ENCODE measurements at regions not wholly inside any gene's neighbourhood (a gene's known extent, or its start where the extent isn't known, plus 50 kb on each side); places are given as distances from the start of the nearest gene placed in this dataset.
"Not testable (repeated sequence)": the region's sequence is repeated elsewhere in the genome, so short reads cannot be mapped to it uniquely, and the experiment has no call there.

GRCh38 chr6:50899306-50899870 lies 80.7 kb downstream of the TFAP2B start:
- DNase-seq = no peak

- DNase-seq = no peak
Measured at GRCh38 chr6:50902260-50902659, 83.6 kb downstream of the TFAP2B start.

GRCh38 chr6:50905297-50905696 lies 86.6 kb downstream of the TFAP2B start:
- DNase-seq = no peak

DNA sequence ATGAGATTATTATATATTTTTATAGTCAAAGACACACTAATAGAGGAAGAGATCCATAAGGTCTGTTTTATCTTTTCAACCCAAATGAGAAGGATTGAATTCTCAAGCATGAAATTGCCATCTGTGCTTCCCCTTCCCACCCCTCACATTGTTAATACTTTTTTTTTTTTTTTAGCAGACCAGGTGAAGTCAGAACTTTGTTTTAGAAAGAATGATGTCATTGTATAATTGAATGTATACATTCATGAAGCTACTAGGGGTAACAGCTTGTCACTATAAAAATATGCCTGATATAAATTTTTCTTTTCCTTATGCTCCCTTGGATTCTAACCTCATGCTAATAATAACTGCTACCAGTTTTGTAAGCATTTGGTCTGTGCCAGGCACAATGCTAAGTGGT lies 88.9 kb downstream of the TFAP2B start:
- no peak for DNase-seq

DNA sequence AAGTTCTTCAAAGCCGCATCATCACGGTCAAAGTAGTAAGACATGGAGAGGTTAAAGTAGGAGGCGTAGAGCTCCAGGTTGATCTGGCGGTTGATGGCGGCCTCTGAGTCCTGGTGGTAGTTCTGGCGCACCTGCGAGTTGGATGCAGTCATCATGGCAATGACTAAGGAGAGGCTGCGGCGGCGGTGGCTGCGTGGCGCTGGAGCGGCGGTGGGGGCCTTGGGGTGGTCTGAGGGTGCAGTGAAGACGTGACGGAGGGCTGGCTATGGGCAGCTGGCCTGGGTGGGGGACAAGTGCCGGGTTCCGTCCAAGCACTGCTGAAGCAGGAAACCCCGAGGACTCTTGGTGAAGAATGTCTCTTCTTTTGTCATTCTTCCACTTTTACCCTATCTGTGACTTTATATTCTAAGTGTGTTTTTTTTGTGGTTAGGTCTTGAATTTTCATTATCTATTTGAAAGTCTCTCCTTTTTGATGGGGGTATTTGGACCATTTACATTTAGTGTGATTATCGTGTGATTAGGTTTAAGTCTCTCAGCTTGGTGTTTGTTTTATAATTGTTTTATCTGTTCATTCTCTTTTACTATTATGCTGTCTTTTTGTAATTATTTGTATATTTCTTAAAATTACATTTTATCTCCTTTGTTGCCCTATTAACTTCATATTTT lies 94.6 kb downstream of the TFAP2B start:
- no peak for DNase-seq

GRCh38 chr6:50921378-50921777 lies 102.7 kb downstream of the TFAP2B start:
- not testable (repeated sequence) for DNase-seq

- no peak for DNase-seq
Measured at GRCh38 chr6:50921968-50922367, 103.3 kb downstream of the TFAP2B start.

- DNase-seq = no peak
Measured at GRCh38 chr6:50922579-50923525, 104.2 kb downstream of the TFAP2B start.

- no peak for DNase-seq
Measured at GRCh38 chr6:50924758-50925157, 106.1 kb downstream of the TFAP2B start.

DNA sequence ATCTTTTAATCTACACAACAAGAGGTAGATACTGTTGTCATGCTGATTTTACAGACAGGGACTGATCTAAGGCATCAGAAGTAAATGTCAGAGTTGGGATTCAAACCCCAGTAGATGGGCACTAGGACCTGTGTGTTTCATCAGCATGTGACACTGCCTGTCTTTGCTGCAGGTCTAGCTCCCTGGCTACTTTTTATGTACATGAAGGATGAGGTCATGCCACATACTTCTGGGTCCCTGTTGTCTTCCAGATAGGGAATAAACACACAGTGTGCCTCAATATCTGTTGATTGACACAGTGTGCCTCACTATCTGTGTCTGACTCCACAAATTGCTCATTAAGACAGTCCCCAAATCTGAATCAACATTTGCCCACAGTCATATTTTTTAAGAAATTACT lies 106.9 kb downstream of the TFAP2B start:
- no peak for DNase-seq

- no peak for DNase-seq
Measured at GRCh38 chr6:50925981-50926380, 107.3 kb downstream of the TFAP2B start.

- no peak for DNase-seq
Measured at GRCh38 chr6:50927800-50928199, 109.1 kb downstream of the TFAP2B start.

DNA sequence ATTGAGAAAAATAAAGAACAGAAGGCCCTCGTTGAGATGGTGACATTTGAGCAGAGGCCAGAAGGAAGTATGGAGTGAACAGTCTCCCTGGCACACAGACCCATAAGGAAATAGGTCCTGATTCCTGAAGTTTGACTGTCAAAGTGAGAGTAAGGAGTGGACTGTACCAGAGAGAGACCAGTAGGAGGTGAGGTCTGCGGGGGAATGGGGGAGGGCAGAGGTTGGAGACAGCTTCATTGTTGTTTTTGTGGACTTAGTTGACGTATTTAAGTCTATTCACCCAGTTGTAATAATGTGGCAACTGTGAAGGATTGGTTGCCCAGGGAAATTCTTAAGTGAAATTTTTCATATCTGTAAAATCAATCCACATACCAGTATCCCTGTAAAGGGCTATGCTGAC lies 110.7 kb downstream of the TFAP2B start:
- DNase-seq = no peak

DNA sequence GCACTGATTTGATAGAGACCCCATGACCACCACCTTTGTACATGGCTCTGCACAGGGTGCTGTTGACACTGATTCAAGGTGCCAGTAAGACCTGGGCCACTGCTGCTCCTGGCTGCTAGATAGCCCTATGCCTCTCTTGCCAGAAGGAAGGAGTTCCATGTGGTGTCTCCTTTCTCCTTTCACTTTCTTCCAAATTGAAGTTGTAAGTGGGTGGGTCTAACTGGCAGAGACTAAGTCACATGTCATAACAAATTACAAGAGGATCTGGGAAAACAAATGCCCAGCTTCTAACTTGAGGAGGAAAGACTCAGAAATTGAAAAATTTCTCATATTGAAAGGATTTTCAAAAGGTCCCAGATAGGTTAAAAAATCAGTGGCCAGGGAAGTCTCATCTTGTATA lies 116.8 kb downstream of the TFAP2B start:
- DNase-seq = no peak

GRCh38 chr6:50936277-50936681 lies 117.6 kb downstream of the TFAP2B start:
- no peak for DNase-seq

DNA sequence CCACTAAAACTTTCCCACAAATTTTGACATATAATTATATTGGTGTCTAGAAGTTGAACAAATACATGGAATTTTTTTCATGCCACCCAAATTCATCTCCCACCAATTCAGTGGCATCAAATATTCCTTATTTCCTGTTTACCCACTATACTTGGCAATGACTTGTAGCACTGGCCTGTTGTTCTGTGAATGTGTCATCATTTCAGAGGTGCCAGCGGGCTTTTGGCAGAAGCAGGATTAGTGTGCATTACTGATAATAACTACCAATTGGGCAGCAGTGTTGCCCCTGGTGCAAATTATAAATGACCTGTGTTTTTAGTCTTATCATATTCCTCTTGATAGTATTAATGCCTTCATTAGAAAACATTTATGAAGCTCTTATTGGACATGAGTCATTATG lies 121.3 kb downstream of the TFAP2B start:
- no peak for DNase-seq

DNA sequence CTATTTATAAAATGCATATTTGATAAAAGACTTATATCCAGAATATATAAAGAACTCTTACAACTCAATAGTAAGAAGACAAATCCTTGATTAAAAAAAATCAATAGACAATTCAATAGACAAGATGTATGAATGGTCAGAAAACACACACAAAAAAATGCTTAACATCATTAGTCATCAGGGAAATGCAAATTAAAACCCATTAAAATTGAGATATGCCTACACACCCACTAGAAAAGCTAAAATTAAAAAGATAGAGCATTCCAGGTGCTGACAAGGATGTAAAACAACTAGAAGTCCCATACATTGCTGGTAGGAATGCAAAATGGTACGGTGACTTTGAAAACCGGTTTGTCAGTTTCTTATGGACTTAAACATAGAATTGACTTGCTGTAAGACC lies 127.1 kb downstream of the TFAP2B start:
- DNase-seq = no peak

DNA sequence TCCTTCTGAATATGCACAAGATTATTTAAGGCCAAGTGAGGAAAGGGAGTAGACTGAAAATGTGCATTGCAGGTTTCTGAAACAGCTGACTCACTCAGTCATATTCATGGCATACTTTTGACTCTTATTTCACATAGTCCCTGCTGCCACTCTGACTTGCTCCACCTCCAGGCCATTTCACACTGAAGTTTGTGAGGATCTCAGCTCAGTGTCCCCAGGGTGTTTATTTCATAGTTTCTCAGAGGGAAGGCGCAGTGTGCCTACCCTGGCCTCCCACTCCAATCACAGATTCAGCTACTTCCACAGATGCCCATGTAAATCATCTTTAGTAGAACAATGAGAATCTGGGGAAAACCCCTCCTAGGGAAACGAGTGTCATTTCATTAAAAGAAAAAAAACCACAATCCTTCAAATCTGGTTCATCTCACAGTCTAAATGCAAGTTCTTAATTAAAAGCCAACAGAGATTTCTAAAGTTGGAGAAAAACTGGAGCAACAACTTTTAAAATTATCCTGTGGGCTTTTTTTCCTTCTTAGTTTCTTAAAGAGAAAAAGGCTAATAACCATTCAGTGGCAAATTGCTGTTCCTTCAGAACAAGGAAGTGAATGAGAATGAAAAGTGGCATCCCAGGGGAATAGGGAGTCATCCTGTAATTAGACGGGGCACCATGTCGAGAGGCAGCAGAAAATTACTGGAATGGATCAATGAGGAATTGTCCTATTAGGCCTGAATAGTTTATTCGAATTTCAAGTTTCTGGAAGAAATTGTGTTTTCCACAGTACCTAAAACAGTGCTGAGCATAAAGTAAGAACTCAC lies 133.6 kb downstream of the TFAP2B start:
- no peak for DNase-seq

DNA sequence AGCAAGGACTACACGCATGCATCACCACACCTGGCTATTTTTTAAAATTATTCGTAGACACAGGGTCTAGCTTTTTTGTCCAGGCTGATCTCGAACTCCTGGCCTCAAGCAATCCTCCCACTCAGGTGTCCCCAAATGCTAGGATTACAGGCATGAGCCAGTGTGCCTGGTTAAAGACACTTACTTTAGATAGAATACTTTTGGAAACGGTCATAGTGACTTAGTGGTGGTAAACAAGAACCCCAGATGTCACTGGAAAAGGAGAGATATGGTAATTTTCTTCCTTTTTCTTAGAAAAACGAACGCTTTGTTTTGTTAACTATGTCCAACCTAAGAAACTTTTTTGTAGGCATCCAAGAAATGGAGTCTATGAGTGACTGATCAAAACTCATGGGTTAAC lies 137.3 kb downstream of the TFAP2B start:
- no peak for DNase-seq

- no peak for DNase-seq
Measured at GRCh38 chr6:50958148-50958697, 139.6 kb downstream of the TFAP2B start.

GRCh38 chr6:50959081-50959641 lies 140.5 kb downstream of the TFAP2B start:
- DNase-seq = no peak

- DNase-seq = no peak
Measured at GRCh38 chr6:50961611-50962010, 142.9 kb downstream of the TFAP2B start.

Data from NCI-H524 (cell line).